PC-9 (cell line): ENCODE measurements at regions not wholly inside any gene's neighbourhood (a gene's known extent, or its start where the extent isn't known, plus 50 kb on each side); places are given as distances from the start of the nearest gene placed in this dataset.

Source experiments
- BruUV-seq: library from RNA; stranded (reverse); fragments of 400-500 nt; replicated peaks from 2 replicates; lab custom pipeline; 2021; lab: Mats Ljungman, UMichigan
- CTCF ChIA-PET: fragments of 300-600 bp; sonication (Branson Sonifier 250); formaldehyde crosslinking; loops from one replicate; lab custom pipeline; 2022; ENCODE audit warnings: antibody characterized with exemption; lab: Charles Lee
- POLR2A ChIA-PET: fragments of 300-600 bp; sonication (Branson Sonifier 250); formaldehyde crosslinking; loops from one replicate; lab custom pipeline; 2022; ENCODE audit warnings: antibody characterized with exemption; ENCODE audit not compliant: unreplicated experiment; lab: Charles Lee
- DNase-seq, 2 experiments: peaks; one replicate each; pipeline versions ENCODE4 v3.0.0 to v3.0.0-alpha.2; 2015 to 2022; ENCODE audit warnings: mixed read lengths in 1 of 2
- H2AFZ ChIP-seq: fragments of 200-600 bp; sonication (generic); 2 replicates; pipeline ENCODE4 v1.8.1; 2017; ENCODE audit warnings: antibody characterized with exemption
- H3F3A ChIP-seq: fragments of 200-600 bp; sonication (generic); 2 replicates; pipeline ENCODE4 v1.8.1; 2017; ENCODE audit warnings: antibody characterized with exemption, mild to moderate bottlenecking, low read depth; ENCODE audit not compliant: insufficient read depth
- H3K27ac ChIP-seq: fragments of 200-600 bp; sonication (generic); 2 replicates; pipeline ENCODE4 v1.6.1; 2016; ENCODE audit warnings: mixed run types
- H3K27me3 ChIP-seq: fragments of 200-600 bp; sonication (generic); 2 replicates; pipeline ENCODE4 v1.6.1; 2016; ENCODE audit warnings: low read depth, mixed run types; ENCODE audit not compliant: insufficient read depth
- H3K36me3 ChIP-seq: fragments of 200-600 bp; sonication (generic); 2 replicates; pipeline ENCODE4 v1.6.1; 2016; ENCODE audit warnings: low read depth, mixed run types
- H3K4me1 ChIP-seq: fragments of 200-600 bp; sonication (generic); replicated peaks from 2 replicates; pipeline ENCODE4 v1.6.1; 2016; ENCODE audit warnings: mixed run types; ENCODE audit not compliant: insufficient read depth
- H3K4me2 ChIP-seq: fragments of 200-600 bp; sonication (generic); 2 replicates; pipeline ENCODE4 v1.6.1; 2017; ENCODE audit warnings: mixed run types
- H3K4me3 ChIP-seq: fragments of 200-600 bp; sonication (generic); 2 replicates; pipeline ENCODE4 v1.6.1; 2016; ENCODE audit warnings: mixed run types
- H3K79me2 ChIP-seq: fragments of 200-600 bp; sonication (generic); 2 replicates; pipeline ENCODE4 v1.6.1; 2017; ENCODE audit warnings: low read depth, mixed run types
- H3K9me2 ChIP-seq: fragments of 200-600 bp; sonication (generic); 2 replicates; pipeline ENCODE4 v1.8.1; 2017; ENCODE audit warnings: mild to moderate bottlenecking; ENCODE audit not compliant: insufficient read depth
- H3K9me3 ChIP-seq: fragments of 200-600 bp; sonication (generic); 2 replicates; pipeline ENCODE4 v1.8.1; 2016; ENCODE audit warnings: low read depth; ENCODE audit not compliant: insufficient read depth
- H4K20me1 ChIP-seq: fragments of 200-600 bp; sonication (generic); 2 replicates; pipeline ENCODE4 v1.8.1; 2017; ENCODE audit not compliant: insufficient read depth
- CTCF ChIP-seq: fragments of 200-600 bp; sonication (generic); conservative IDR thresholded peaks from 2 replicates; pipeline ENCODE4 v1.6.1; 2017; ENCODE audit warnings: mixed run types, antibody characterized with exemption, mild to moderate bottlenecking, moderate library complexity
- EZH2 ChIP-seq: fragments of 200-600 bp; sonication (generic); IDR thresholded peaks from 2 replicates; pipeline ENCODE4 v1.8.0; 2017; ENCODE audit warnings: antibody characterized with exemption, low read depth
- intact Hi-C: fragments of 100-400 bp; cut with micrococcal nuclease; formaldehyde crosslinking; loops from one replicate; pipeline ENCODE4 v1.10.0; 2022; ENCODE audit not compliant: unreplicated experiment

- H3K9me3 ChIP-seq = no peaks in the 10 kb centered on the region
- no peak overlapping the region for H3K4me3 ChIP-seq
- TF ChIP-seq CTCF = no peak
- no peak for TF ChIP-seq EZH2
- H3K27me3 ChIP-seq = no peaks in the 10 kb centered on the region
- no peak for DNase-seq
- H3K27ac ChIP-seq = no peak overlapping the region
- H2AFZ ChIP-seq = no peak overlapping the region; the same call in 1 of the 2 replicates
- no peaks in the 10 kb centered on the region for H3K79me2 ChIP-seq
- ChIA-PET CTCF (no interaction called here), POLR2A (no interaction called here)
- intact Hi-C loops = no loop called here
- H3K4me1 ChIP-seq = no peaks in the 10 kb centered on the region
- H4K20me1 ChIP-seq = no peaks in the 10 kb centered on the region
- no peaks in the 10 kb centered on the region for H3K9me2 ChIP-seq
- H3K36me3 ChIP-seq = no peaks in the 10 kb centered on the region
- BruUV-seq = no TSS peak
- H3F3A ChIP-seq = no peaks in the 10 kb centered on the region
- no peak overlapping the region for H3K4me2 ChIP-seq
Measured at GRCh38 chr1:98345417-98345816, 316.1 kb upstream of the SNX7 start.

- ChIA-PET CTCF (no interaction called here), POLR2A (no interaction called here)
- no peaks in the 10 kb centered on the region for H3F3A ChIP-seq
- no peaks in the 10 kb centered on the region for H3K4me1 ChIP-seq
- H4K20me1 ChIP-seq = no peaks in the 10 kb centered on the region
- peak in 1 of 2 experiments; percentile 12 for DNase-seq
- BruUV-seq = no TSS peak
- no peaks in the 10 kb centered on the region for H3K36me3 ChIP-seq
- H3K27ac ChIP-seq = no peak overlapping the region
- H3K79me2 ChIP-seq = no peaks in the 10 kb centered on the region
- H3K9me3 ChIP-seq = no peaks in the 10 kb centered on the region
- intact Hi-C loops = no loop called here
- H3K4me3 ChIP-seq = no peak overlapping the region
- no peak overlapping the region for H3K4me2 ChIP-seq
- TF ChIP-seq EZH2 (no peak), CTCF (no peak)
- no peak overlapping the region for H2AFZ ChIP-seq
- no peaks in the 10 kb centered on the region for H3K27me3 ChIP-seq
- H3K9me2 ChIP-seq = no peaks in the 10 kb centered on the region
Measured at GRCh38 chr1:98344731-98345130, 316.8 kb upstream of the SNX7 start.

DNA sequence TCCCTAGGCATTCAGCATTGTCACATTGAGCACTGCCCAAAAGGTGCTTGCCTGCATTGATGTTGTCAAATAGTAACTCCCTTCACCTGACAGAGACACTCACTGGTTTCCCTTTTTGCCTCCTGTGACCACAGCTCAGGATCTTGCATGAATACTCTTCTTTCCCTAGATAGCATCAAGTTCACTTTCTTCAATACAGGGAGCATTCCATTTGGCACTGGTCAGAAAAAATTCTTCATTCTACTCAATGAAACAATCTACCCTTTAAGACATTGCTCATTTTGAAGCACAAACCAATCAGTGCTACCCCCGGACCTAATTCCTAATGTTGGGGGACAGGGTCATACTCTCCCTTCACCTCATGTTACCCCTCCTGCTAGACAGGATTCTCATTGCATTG is 319.0 kb upstream of the SNX7 start:
- Histone ChIP-seq H3K4me3 (no peak overlapping the region), H3F3A (no peaks in the 10 kb centered on the region), H3K4me2 (no peak overlapping the region), H3K36me3 (no peaks in the 10 kb centered on the region), H3K9me2 (no peaks in the 10 kb centered on the region), H4K20me1 (no peaks in the 10 kb centered on the region), H3K79me2 (no peaks in the 10 kb centered on the region), H2AFZ (no peak overlapping the region), H3K9me3 (peaks cover 7% of the 10 kb centered on the region), H3K4me1 (no peaks in the 10 kb centered on the region), H3K27me3 (no peaks in the 10 kb centered on the region), H3K27ac (no peak overlapping the region)
- CTCF ChIA-PET = no interaction called here
- peak in 1 of 2 experiments; percentile 29 for DNase-seq
- intact Hi-C loops = no loop called here
- TF ChIP-seq EZH2 (no peak), CTCF (no peak)
- BruUV-seq = no TSS peak
- POLR2A ChIA-PET = no interaction called here
